GM10248 (cell line): ENCODE measurements at regions not wholly inside any gene's neighbourhood (a gene's known extent, or its start where the extent isn't known, plus 50 kb on each side); places are given as distances from the start of the nearest gene placed in this dataset.
"Not testable (repeated sequence)": the region's sequence is repeated elsewhere in the genome, so short reads cannot be mapped to it uniquely, and the experiment has no call there.

Source experiments
- CTCF ChIA-PET: fragments of 300-600 bp; sonication (Branson Sonifier 250); formaldehyde crosslinking; extraction: SDS; loops from one replicate; lab custom pipeline; 2021; ENCODE audit warnings: antibody characterized with exemption; lab: Yijun Ruan, JAX
- POLR2A ChIA-PET: fragments of 350-650 bp; sonication (Branson Sonifier 250); formaldehyde crosslinking; extraction: SDS; loops from one replicate; lab custom pipeline; 2020; ENCODE audit warnings: antibody characterized with exemption; lab: Yijun Ruan, JAX
- DNase-seq: peaks from one replicate; pipeline ENCODE4 v3.0.0; 2012; ENCODE audit errors: extremely low spot score
- TF ChIP-seq, protein P1 (sequence below): IDR thresholded peaks from 2 replicates; pipeline ENCODE4 v1.5.1; 2012; ENCODE audit warnings: mild to moderate bottlenecking, low read depth; ENCODE audit errors: extremely low read depth, missing control alignments, control extremely low read depth

DNA sequence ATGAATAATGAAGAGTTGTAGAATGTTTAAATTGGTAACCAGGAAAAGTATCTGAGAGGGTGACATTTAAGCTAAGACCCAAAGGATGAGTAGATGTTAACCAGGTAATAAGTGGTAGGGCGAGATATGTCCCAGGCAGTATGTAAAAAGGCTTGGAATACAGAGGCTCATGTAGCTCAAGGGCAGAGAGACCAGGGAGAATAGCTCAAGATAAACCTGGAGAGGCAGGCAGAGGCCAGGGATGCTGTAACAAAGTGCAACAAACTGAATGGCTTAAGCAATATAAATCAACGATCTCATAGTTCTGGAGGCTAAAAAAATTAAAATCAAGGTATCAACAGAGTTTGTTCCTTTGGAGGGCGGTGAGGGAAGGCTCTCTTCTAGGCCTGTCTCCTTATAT, 660.8 kb downstream of the KLHL13 start:
- POLR2A ChIA-PET, result no interaction called here
- TF ChIP-seq, protein P1, sequence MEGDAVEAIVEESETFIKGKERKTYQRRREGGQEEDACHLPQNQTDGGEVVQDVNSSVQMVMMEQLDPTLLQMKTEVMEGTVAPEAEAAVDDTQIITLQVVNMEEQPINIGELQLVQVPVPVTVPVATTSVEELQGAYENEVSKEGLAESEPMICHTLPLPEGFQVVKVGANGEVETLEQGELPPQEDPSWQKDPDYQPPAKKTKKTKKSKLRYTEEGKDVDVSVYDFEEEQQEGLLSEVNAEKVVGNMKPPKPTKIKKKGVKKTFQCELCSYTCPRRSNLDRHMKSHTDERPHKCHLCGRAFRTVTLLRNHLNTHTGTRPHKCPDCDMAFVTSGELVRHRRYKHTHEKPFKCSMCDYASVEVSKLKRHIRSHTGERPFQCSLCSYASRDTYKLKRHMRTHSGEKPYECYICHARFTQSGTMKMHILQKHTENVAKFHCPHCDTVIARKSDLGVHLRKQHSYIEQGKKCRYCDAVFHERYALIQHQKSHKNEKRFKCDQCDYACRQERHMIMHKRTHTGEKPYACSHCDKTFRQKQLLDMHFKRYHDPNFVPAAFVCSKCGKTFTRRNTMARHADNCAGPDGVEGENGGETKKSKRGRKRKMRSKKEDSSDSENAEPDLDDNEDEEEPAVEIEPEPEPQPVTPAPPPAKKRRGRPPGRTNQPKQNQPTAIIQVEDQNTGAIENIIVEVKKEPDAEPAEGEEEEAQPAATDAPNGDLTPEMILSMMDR, result no peak
- CTCF ChIA-PET, result no interaction called here
- no peak for DNase-seq

DNA sequence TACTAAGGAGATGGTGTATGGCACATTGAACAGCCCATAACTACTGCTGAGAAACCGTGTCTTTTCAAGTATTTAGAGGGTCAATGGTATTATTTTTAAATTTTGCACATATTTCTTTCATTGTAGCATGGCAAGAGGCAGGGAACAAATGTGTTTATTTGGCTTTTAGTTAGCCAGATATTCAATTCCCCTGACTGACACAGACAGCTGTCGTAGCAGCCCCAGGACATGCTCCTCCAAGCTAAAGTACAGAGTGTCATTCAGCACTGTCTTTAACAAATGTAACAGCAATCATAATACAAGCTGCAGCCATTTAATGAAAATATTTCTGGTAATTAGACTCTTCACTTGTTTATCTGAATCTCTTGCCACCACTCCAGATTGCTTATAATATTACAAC, 687.1 kb downstream of the KLHL13 start:
- ChIA-PET CTCF (no interaction called here), POLR2A (no interaction called here)
- TF ChIP-seq, protein P1, result no peak
- no peak for DNase-seq

DNA sequence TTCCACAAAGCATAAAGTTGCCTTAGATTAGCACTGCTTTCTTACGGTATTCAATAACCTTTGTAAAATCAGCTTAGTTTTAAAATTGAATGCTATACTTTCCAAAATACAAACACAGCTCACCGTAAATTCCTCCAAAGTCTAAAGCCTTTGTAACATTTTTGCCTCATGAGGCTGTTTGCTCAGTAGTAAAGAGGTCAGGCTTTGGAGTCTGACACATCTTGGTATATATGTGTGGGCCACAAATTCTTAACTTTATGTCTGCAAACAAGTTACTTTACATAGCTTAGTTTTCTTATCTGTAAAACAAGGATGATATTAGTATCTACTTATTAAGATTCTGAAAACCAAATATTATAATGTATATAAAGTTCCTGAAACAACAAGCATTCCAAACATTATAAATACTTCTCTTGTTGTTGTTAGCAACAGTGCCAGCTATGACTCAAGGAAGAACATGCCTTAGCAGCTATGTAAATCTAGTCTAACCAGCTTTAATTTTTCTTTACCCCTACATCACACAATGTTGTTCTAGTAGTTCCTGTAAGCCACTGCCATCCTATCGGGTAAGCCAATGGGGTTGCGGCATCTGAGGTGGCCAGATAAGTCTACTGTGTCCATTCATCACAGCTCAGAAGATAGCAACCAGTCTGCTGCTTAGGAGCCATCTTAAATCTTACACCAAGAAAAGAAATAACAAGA, 709.0 kb downstream of the KLHL13 start:
- TF ChIP-seq, protein P1, result no peak
- POLR2A ChIA-PET, result no interaction called here
- CTCF ChIA-PET, result interaction anchor here (0.6 to 1.0 kb wide), 2 partner anchors 14 to 577 kb away, joined by 3 read pairs; no protein-coding TSS in a partner anchor
- no peak for DNase-seq

- ChIA-PET POLR2A (no interaction called here), CTCF (no interaction called here)
- no peak for DNase-seq
- TF ChIP-seq, protein P1, result no peak
These were observed 715.8 kb downstream of the KLHL13 start for GRCh38 chrX:117400839-117401238.

GRCh38 chrX:117400005-117400404, 716.6 kb downstream of the KLHL13 start:
- POLR2A ChIA-PET, result no interaction called here
- TF ChIP-seq, protein P1, result no peak
- DNase-seq, result no peak
- CTCF ChIA-PET, result no interaction called here

DNA sequence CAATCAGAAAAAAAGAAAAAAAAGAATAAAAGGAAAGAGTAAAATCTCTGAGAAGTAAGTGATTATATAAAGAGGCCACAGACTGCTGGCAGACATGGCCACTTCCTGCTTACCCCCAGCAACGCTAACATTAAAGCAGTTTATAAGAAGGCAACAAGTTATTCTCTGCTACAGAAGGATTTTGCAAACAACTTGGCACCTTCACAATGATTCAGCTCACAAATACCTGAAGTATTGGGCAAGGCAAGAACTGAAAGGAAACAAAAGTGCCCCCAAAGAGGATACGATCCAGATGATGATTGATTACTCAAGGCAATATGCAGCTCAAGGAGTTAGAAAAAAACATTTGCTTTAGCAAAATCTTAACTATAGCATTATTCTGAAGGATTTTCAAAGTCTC, 718.8 kb downstream of the KLHL13 start:
- TF ChIP-seq, protein P1, result no peak
- DNase-seq, result no peak
- POLR2A ChIA-PET, result no interaction called here
- CTCF ChIA-PET, result no interaction called here

DNA sequence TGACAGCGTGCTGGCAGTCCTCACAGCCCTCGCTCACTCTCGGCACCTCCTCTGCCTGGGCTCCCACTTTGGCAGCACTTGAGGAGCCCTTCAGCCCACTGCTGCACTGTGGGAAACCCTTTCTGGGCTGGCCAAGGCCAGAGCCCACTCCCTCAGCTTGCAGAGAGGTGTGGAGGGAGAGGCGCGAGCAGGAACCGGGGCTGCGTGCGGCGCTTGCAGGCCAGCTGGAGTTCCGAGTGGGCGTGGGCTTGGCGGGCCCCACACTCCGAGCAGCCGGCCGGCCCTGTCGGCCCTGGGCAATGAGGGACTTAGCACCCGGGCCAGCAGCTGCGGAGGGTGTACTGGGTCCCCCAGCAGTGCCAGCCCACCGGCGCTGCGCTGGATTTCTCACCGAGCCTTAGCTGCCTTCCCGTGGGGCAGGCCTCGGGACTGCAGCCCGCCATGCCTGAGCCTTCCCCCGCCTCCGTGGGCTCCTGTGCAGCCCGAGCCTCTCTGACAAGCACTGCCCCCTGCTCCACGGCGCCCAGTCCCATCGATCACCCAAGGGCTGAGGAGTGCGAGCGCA, 722.0 kb downstream of the KLHL13 start:
- POLR2A ChIA-PET, result not testable (repeated sequence)

GRCh38 chrX:117392360-117392759, 724.2 kb downstream of the KLHL13 start:
- CTCF ChIA-PET, result interaction anchor here (1.2 kb wide), 1 partner anchor 11 kb away, joined by 3 read pairs; no protein-coding TSS in a partner anchor
- DNase-seq, POLR2A ChIA-PET: not testable (repeated sequence)

More for the DNA sequence above, 722.0 kb downstream of the KLHL13 start:
- CTCF ChIA-PET, DNase-seq: not testable (repeated sequence)
